NCI-H69 (cell line): ENCODE measurements at regions not wholly inside any gene's neighbourhood (a gene's known extent, or its start where the extent isn't known, plus 50 kb on each side); places are given as distances from the start of the nearest gene placed in this dataset.

Experiments
- DNase-seq: peaks from one replicate; lab custom pipeline; 2025; lab: John Stamatoyannopoulos, UW

DNA sequence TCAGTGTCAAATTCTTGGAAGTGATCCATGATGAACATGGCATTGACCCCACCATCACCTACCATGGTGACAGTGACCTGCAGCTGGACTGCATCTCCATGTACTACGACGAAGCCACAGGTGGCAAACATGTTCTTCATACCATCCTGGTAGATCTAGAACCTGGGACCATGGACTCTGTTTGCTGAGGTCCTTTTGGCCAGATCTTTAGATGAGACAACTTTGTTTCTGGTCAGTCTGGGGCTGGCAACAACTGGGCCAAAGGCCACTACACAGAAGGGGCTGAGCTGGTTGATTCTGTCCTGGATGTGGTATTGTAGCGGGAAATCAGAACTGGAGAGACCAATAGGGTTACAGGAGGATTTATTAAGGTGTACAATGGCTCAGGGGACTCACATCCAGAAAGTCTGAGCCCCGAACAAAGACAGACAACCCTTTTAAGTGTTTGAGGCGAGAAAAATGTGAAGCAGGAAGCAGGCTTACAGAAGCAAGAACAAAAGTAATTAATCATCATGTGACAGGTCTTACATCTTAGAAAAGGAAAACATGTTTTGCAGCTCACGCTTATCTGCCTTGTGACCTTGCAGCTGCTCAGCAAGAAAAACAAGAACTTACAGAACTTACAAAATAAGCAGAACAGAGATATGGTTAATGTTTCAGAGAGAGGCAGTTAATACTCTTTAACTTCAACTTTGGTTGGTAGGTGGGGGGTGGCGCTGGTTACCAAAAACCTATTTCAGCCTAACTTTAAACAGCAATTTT, 58.8 kb upstream of the MOCS1 start:
- no peak for DNase-seq
